B cell (primary cell): ENCODE measurements at regions not wholly inside any gene's neighbourhood (a gene's known extent, or its start where the extent isn't known, plus 50 kb on each side); places are given as distances from the start of the nearest gene placed in this dataset.

Experiments
- ATAC-seq: fragments of 200-7000 bp; cut with Tn5 transposase; one replicate; pipeline ENCODE4 v1.10.0; 2021; ENCODE audit warnings: low read depth, mild to moderate bottlenecking, moderate number of reproducible peaks, moderate library complexity
- CTCF ChIA-PET: fragments of 350-600 bp; sonication (Branson Sonifier 250); formaldehyde crosslinking; loops from one replicate; lab custom pipeline; 2021; ENCODE audit warnings: antibody characterized with exemption, inconsistent platforms; lab: Charles Lee
- POLR2A ChIA-PET: fragments of 350-600 bp; sonication (Branson Sonifier 250); formaldehyde crosslinking; loops from one replicate; lab custom pipeline; 2021; ENCODE audit warnings: antibody characterized with exemption; lab: Charles Lee
- DNase-seq: peaks from one replicate; pipeline ENCODE4 v3.0.0; 2013
- H2AFZ ChIP-seq: 2 replicates; pipeline ENCODE4 v1.6.1; 2012; ENCODE audit warnings: mild to moderate bottlenecking, low read depth, low read length; ENCODE audit not compliant: insufficient read depth, poor library complexity, severe bottlenecking
- H3K27ac ChIP-seq, 2 donors: 1 replicate in 1 of 2; 2 replicates in 1 of 2; pipeline ENCODE4 v1.5.1; 2012 to 2013; ENCODE audit warnings: low read length in 2 of 2, mild to moderate bottlenecking in 2 of 2, moderate library complexity in 1 of 2
- H3K27me3 ChIP-seq, 4 experiments: fragments of 200-600 bp in 1 of 4; sonication (generic) in 1 of 4; replicated peaks in 1 of 4; 1 replicate in 2 of 4; 2 replicates in 2 of 4; pipeline versions ENCODE4 v1.6.1 to v1.7.0; 2013 to 2016; ENCODE audit warnings: low read length in 3 of 4, mild to moderate bottlenecking in 2 of 4, mixed read lengths in 1 of 4, moderate library complexity in 1 of 4; ENCODE audit not compliant: insufficient read depth in 4 of 4, control insufficient read depth in 3 of 4; ENCODE audit errors: control extremely low read depth in 1 of 4
- H3K36me3 ChIP-seq, 2 experiments: replicated peaks in 1 of 2; 1 replicate in 1 of 2; 2 replicates in 1 of 2; pipeline versions ENCODE4 v1.6.1 to v1.7.1; 2013; ENCODE audit warnings: low read length in 1 of 2; ENCODE audit not compliant: insufficient read depth in 2 of 2, control insufficient read depth in 1 of 2; ENCODE audit errors: control extremely low read depth in 1 of 2, extremely low read depth in 1 of 2
- H3K4me1 ChIP-seq, 2 donors: fragments of 200-600 bp in 1 of 2; sonication (generic) in 1 of 2; 1 replicate in 1 of 2; 2 replicates in 1 of 2; pipeline versions ENCODE4 v1.5.1 to v1.6.1; 2013 to 2017; ENCODE audit warnings: low read length in 2 of 2; ENCODE audit not compliant: control insufficient read depth in 2 of 2, insufficient read depth in 2 of 2
- H3K4me2 ChIP-seq: replicated peaks from 2 replicates; pipeline ENCODE3; 2012; ENCODE audit warnings: mild to moderate bottlenecking, low read depth, low read length; ENCODE audit not compliant: poor library complexity, severe bottlenecking
- H3K4me3 ChIP-seq, 5 experiments: fragments of 200-600 bp in 1 of 5; sonication (generic) in 1 of 5; 1 replicate in 3 of 5; 2 replicates in 2 of 5; pipeline versions ENCODE4 v1.5.1 to v1.7.0; 2011 to 2016; ENCODE audit warnings: low read length in 4 of 5, mild to moderate bottlenecking in 4 of 5, low read depth in 2 of 5, control low read depth in 1 of 5, moderate library complexity in 1 of 5; ENCODE audit not compliant: insufficient read depth in 1 of 5; ENCODE audit errors: control extremely low read depth in 1 of 5, extremely low read depth in 1 of 5
- H3K79me2 ChIP-seq: fragments of 200-600 bp; sonication (generic); one replicate; pipeline ENCODE4 v1.6.0; 2016; ENCODE audit warnings: low read length; ENCODE audit not compliant: control insufficient read depth, insufficient read depth
- H3K9ac ChIP-seq: fragments of 200-600 bp; sonication (generic); 2 replicates; pipeline ENCODE4 v1.6.1; 2017; ENCODE audit warnings: mild to moderate bottlenecking, low read length, moderate library complexity
- H3K9me3 ChIP-seq, 3 donors: one replicate each; pipeline versions ENCODE4 v1.6.1 to v1.7.1; 2013; ENCODE audit warnings: low read length in 2 of 3; ENCODE audit not compliant: control insufficient read depth in 2 of 3, insufficient read depth in 1 of 3; ENCODE audit errors: control extremely low read depth in 1 of 3
- H4K20me1 ChIP-seq: 2 replicates; pipeline ENCODE4 v1.6.0; 2012; ENCODE audit warnings: mild to moderate bottlenecking, low read length; ENCODE audit not compliant: insufficient read depth, control insufficient read depth, poor library complexity, severe bottlenecking
- H3K27ac Mint-ChIP-seq: one replicate; pipeline ENCODE4 v1.8.0; 2021; ENCODE audit warnings: mixed read lengths
- H3K27me3 Mint-ChIP-seq: one replicate; pipeline ENCODE4 v1.8.0; 2021; ENCODE audit warnings: mixed read lengths
- H3K4me1 Mint-ChIP-seq: one replicate; pipeline ENCODE4 v1.8.0; 2021; ENCODE audit warnings: mixed read lengths
- H3K4me3 Mint-ChIP-seq: one replicate; pipeline ENCODE4 v1.8.0; 2021; ENCODE audit warnings: mixed read lengths
- H3K9me3 Mint-ChIP-seq: one replicate; pipeline ENCODE4 v1.8.0; 2022; ENCODE audit warnings: mixed read lengths; ENCODE audit not compliant: insufficient read depth
- CTCF ChIP-seq: fragments of 200-600 bp; IDR thresholded peaks from one replicate; pipeline ENCODE4 v1.8.0; 2022; ENCODE audit warnings: antibody characterized with exemption, mild to moderate bottlenecking
- EZH2 ChIP-seq: IDR thresholded peaks from 2 replicates; pipeline ENCODE4 v1.6.1; 2012; ENCODE audit warnings: borderline replicate concordance, low read depth, mild to moderate bottlenecking, moderate library complexity, low read length; ENCODE audit not compliant: insufficient read depth, poor library complexity, severe bottlenecking
- WGBS: methylation state at CpG from one replicate; pipeline ENCODE4 v1.1.5; 2013; ENCODE audit warnings: missing lambda C conversion rate; ENCODE audit not compliant: insufficient coverage; 5-methylcytosine and 5-hydroxymethylcytosine counted together
- intact Hi-C: fragments of 100-400 bp; cut with micrococcal nuclease; formaldehyde crosslinking; loops from one replicate; pipeline ENCODE4 v1.10.0; 2022

GRCh38 chr20:57040466-57040865, 226.0 kb downstream of the BMP7 start:
- Histone ChIP-seq H3K27ac (no peak overlapping the region), H3K79me2 (no peaks in the 10 kb centered on the region), H4K20me1 (no peaks in the 10 kb centered on the region), H2AFZ (no peak overlapping the region), H3K36me3 (no peaks in the 10 kb centered on the region), H3K9ac (no peak overlapping the region), H3K27me3 (peaks cover 0 to 8% (median 0%) of the 10 kb centered on the region in 4 experiments), H3K4me2 (no peak overlapping the region), H3K4me1 (no peaks in the 10 kb centered on the region), H3K9me3 (no peaks in the 10 kb centered on the region), H3K4me3 (no peak overlapping the region)
- WGBS = 80% methylated on average over 2 of the region's 3 CpGs
- intact Hi-C loops = no loop called here
- H3K27me3 Mint-ChIP-seq = peaks cover 17% of the 10 kb centered on the region
- TF ChIP-seq EZH2 (no peak), CTCF (no peak)
- no peaks in the 10 kb centered on the region for H3K9me3 Mint-ChIP-seq
- POLR2A ChIA-PET = no interaction called here
- H3K4me1 Mint-ChIP-seq = no peaks in the 10 kb centered on the region
- H3K4me3 Mint-ChIP-seq = no peak overlapping the region
- CTCF ChIA-PET = no interaction called here
- no peak overlapping the region for H3K27ac Mint-ChIP-seq
- DNase-seq (no peak), ATAC-seq (no peak)

GRCh38 chr20:57040924-57041323, 225.5 kb downstream of the BMP7 start:
- CTCF ChIA-PET = no interaction called here
- Histone ChIP-seq H3K4me1 (no peaks in the 10 kb centered on the region), H4K20me1 (no peaks in the 10 kb centered on the region), H3K4me2 (no peak overlapping the region), H3K36me3 (no peaks in the 10 kb centered on the region), H3K9me3 (no peaks in the 10 kb centered on the region), H2AFZ (no peak overlapping the region), H3K79me2 (no peaks in the 10 kb centered on the region), H3K4me3 (no peak overlapping the region), H3K27ac (no peak overlapping the region), H3K27me3 (peaks cover 0 to 3% (median 0%) of the 10 kb centered on the region in 4 experiments), H3K9ac (no peak overlapping the region)
- DNase-seq (no peak), ATAC-seq (no peak)
- Mint-ChIP-seq H3K27ac (no peak overlapping the region), H3K4me1 (no peaks in the 10 kb centered on the region), H3K4me3 (no peak overlapping the region), H3K9me3 (no peaks in the 10 kb centered on the region), H3K27me3 (peaks cover 16% of the 10 kb centered on the region)
- POLR2A ChIA-PET = no interaction called here
- WGBS = 61% methylated on average over 8 of the region's 8 CpGs
- TF ChIP-seq CTCF = no peak
- TF ChIP-seq EZH2 = no peak
- intact Hi-C loops = no loop called here
